DMS 273 (cell line): ENCODE measurements at regions not wholly inside any gene's neighbourhood (a gene's known extent, or its start where the extent isn't known, plus 50 kb on each side); places are given as distances from the start of the nearest gene placed in this dataset.
A peak's percentile ranks its signal among the peaks of the same experiment; 100 is the strongest.

Source experiments
- DNase-seq: peaks from one replicate; lab custom pipeline; 2025; ENCODE audit not compliant: unreplicated experiment; lab: John Stamatoyannopoulos, UW

GRCh38 chr4:98210281-98210680 lies 50.9 kb upstream of the RAP1GDS1 start:
- no peak for DNase-seq

DNA sequence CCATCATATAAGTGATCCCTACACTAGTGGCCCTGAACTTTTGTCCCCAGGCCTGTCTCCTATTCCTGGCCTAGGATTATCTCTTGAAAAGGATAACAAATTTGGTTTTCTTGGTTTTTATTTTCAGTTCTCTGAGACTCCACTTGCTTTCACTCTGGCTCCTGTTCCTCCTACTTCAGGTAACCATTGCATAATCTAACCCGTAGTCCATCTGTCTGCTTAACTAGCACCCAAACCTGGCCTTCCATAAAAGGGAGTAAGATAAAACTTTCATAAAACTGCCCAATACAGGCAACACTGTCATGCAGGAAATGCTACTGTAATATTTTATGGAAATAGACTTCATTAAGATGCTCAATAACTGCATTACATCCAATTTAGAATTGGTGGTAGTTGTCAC lies 52.1 kb upstream of the RAP1GDS1 start:
- no peak for DNase-seq

GRCh38 chr4:98204236-98204553 lies 57.0 kb upstream of the RAP1GDS1 start:
- DNase-seq: no peak

- DNase-seq: no peak
Observed at GRCh38 chr4:98203332-98204235, 57.6 kb upstream of the RAP1GDS1 start.

DNA sequence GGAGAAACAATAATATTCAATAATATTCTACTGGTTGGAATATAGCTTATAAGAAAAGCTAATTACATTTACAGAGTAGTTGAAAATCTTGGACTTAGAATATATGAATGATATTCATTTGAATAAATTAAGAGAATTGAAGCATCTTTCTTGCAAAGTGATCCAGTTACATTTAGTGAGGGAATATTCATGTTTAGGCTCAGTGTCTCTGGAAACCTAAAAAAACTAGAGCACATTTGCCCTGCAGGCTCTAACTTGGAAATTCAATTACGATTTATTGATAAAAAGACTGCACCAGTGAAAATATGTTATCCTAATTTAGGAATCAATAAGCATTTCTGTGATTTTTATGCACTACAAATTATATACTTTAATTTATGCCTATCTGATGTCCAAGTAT lies 58.3 kb upstream of the RAP1GDS1 start:
- no peak for DNase-seq

GRCh38 chr4:98199247-98199646 lies 56.0 kb upstream of the STPG2 start:
- DNase-seq: peak; percentile 28

GRCh38 chr4:98195005-98195404 lies 51.7 kb upstream of the STPG2 start:
- no peak for DNase-seq

- no peak for DNase-seq
Observed at GRCh38 chr4:98193459-98194105, 50.3 kb upstream of the STPG2 start.
